ENCODE measurements at regions not wholly inside any gene's neighbourhood (a gene's known extent, or its start where the extent isn't known, plus 50 kb on each side); places are given as distances from the start of the nearest gene placed in this dataset.

GRCh38 chr3:31465999-31466398, 66.7 kb upstream of the STT3B start:
- Histone ChIP-seq H3K36me3 (ENCODE audit: control insufficient read depth, insufficient read depth, low read length) (no peaks in the 10 kb centered on the region), H3K27me3 (ENCODE audit: control insufficient read depth, insufficient read depth, low read length) (no peaks in the 10 kb centered on the region), H3K4me3 (ENCODE audit: low read depth, low read length) (no peak overlapping the region)
- no peak for FAIRE-seq
- no peak for TF ChIP-seq CTCF (IDR thresholded peaks at IDR 0.05; ENCODE audit: insufficient read depth, low read length, severe bottlenecking)
- no peak for DNase-seq (ENCODE audit: low read depth)

GRCh38 chr3:31466866-31467265, 65.9 kb upstream of the STT3B start:
- DNase-seq (ENCODE audit: low read depth) = no peak
- TF ChIP-seq CTCF (IDR thresholded peaks at IDR 0.05; ENCODE audit: insufficient read depth, low read length, severe bottlenecking) = no peak
- FAIRE-seq = peak; percentile 40
- Histone ChIP-seq H3K36me3 (ENCODE audit: control insufficient read depth, insufficient read depth, low read length) (no peaks in the 10 kb centered on the region), H3K27me3 (ENCODE audit: control insufficient read depth, insufficient read depth, low read length) (no peaks in the 10 kb centered on the region), H3K4me3 (ENCODE audit: low read depth, low read length) (no peak overlapping the region)

- FAIRE-seq = no peak
- no peak for DNase-seq (ENCODE audit: low read depth)
- Histone ChIP-seq H3K27me3 (ENCODE audit: control insufficient read depth, insufficient read depth, low read length) (no peaks in the 10 kb centered on the region), H3K4me3 (ENCODE audit: low read depth, low read length) (no peak overlapping the region), H3K36me3 (ENCODE audit: control insufficient read depth, insufficient read depth, low read length) (no peaks in the 10 kb centered on the region)
- TF ChIP-seq CTCF (IDR thresholded peaks at IDR 0.05; ENCODE audit: insufficient read depth, low read length, severe bottlenecking) = no peak
Measured at GRCh38 chr3:31468433-31468832, 64.3 kb upstream of the STT3B start.

- FAIRE-seq (no peak), DNase-seq (ENCODE audit: low read depth) (no peak)
- Histone ChIP-seq H3K36me3 (ENCODE audit: control insufficient read depth, insufficient read depth, low read length) (no peaks in the 10 kb centered on the region), H3K27me3 (ENCODE audit: control insufficient read depth, insufficient read depth, low read length) (no peaks in the 10 kb centered on the region), H3K4me3 (ENCODE audit: low read depth, low read length) (no peak overlapping the region)
- TF ChIP-seq CTCF (IDR thresholded peaks at IDR 0.05; ENCODE audit: insufficient read depth, low read length, severe bottlenecking) = no peak
Measured at GRCh38 chr3:31469385-31469784, 63.3 kb upstream of the STT3B start.

- TF ChIP-seq CTCF (IDR thresholded peaks at IDR 0.05; ENCODE audit: insufficient read depth, low read length, severe bottlenecking) = no peak
- Histone ChIP-seq H3K4me3 (ENCODE audit: low read depth, low read length) (no peak overlapping the region), H3K27me3 (ENCODE audit: control insufficient read depth, insufficient read depth, low read length) (no peaks in the 10 kb centered on the region), H3K36me3 (ENCODE audit: control insufficient read depth, insufficient read depth, low read length) (no peaks in the 10 kb centered on the region)
- FAIRE-seq (no peak), DNase-seq (ENCODE audit: low read depth) (peak; percentile 45)
Measured at GRCh38 chr3:31472479-31473390, 60.0 kb upstream of the STT3B start.

Data from bronchial epithelial cell (primary cell).